Transverse colon (tissue), 4 donors: ENCODE measurements at regions not wholly inside any gene's neighbourhood (a gene's known extent, or its start where the extent isn't known, plus 50 kb on each side); places are given as distances from the start of the nearest gene placed in this dataset.

Experiments used
- EP300 ChIP-seq: sonication (generic); formaldehyde crosslinking; IDR thresholded peaks from one replicate; pipeline ENCODE4 v1.6.1; 2017; ENCODE audit warnings: antibody characterized with exemption, low read depth
- POLR2A ChIP-seq: fragments of 450-650 bp; IDR thresholded peaks from one replicate; pipeline ENCODE4 v1.6.1; 2016; ENCODE audit warnings: antibody characterized with exemption, mild to moderate bottlenecking, moderate library complexity
- POLR2AphosphoS5 ChIP-seq, 3 donors: sonication (generic); formaldehyde crosslinking; IDR thresholded peaks; one replicate each; pipeline ENCODE4 v1.6.1; 2016; ENCODE audit warnings: antibody characterized with exemption in 3 of 3
- TF ChIP-seq, protein P1 (sequence below), 5 experiments: fragments of 200-600 bp in 3 of 5; fragments of 450-650 bp in 2 of 5; sonication (generic) in 3 of 5; IDR thresholded peaks; 1 replicate in 2 of 5; 2 replicates in 3 of 5; pipeline ENCODE4 v1.5.1; 2016 to 2017; ENCODE audit warnings: antibody characterized with exemption in 5 of 5, inconsistent platforms in 3 of 5, mild to moderate bottlenecking in 2 of 5, moderate library complexity in 1 of 5

- TF ChIP-seq POLR2A, result no peak
- peak; percentile 53 to 85 (median 80) for TF ChIP-seq POLR2AphosphoS5 (IDR thresholded peaks at IDR 0.05)
- TF ChIP-seq, protein P1, sequence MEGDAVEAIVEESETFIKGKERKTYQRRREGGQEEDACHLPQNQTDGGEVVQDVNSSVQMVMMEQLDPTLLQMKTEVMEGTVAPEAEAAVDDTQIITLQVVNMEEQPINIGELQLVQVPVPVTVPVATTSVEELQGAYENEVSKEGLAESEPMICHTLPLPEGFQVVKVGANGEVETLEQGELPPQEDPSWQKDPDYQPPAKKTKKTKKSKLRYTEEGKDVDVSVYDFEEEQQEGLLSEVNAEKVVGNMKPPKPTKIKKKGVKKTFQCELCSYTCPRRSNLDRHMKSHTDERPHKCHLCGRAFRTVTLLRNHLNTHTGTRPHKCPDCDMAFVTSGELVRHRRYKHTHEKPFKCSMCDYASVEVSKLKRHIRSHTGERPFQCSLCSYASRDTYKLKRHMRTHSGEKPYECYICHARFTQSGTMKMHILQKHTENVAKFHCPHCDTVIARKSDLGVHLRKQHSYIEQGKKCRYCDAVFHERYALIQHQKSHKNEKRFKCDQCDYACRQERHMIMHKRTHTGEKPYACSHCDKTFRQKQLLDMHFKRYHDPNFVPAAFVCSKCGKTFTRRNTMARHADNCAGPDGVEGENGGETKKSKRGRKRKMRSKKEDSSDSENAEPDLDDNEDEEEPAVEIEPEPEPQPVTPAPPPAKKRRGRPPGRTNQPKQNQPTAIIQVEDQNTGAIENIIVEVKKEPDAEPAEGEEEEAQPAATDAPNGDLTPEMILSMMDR (IDR thresholded peaks at IDR 0.05), result no peak
- TF ChIP-seq EP300, result no peak
Observed at GRCh38 chr11:126136507-126136906, 73.8 kb upstream of the CDON start.
